Putamen (tissue), 1 donor: ENCODE measurements at regions not wholly inside any gene's neighbourhood (a gene's known extent, or its start where the extent isn't known, plus 50 kb on each side); places are given as distances from the start of the nearest gene placed in this dataset.

ENCODE experiments used
- DNase-seq: peaks from one replicate; pipeline ENCODE4 v3.0.0-alpha.2; 2016; ENCODE audit warnings: low spot score

- no peak for DNase-seq
Observed at GRCh38 chr5:174288439-174288838, 242.9 kb downstream of the NSG2 start.

DNA sequence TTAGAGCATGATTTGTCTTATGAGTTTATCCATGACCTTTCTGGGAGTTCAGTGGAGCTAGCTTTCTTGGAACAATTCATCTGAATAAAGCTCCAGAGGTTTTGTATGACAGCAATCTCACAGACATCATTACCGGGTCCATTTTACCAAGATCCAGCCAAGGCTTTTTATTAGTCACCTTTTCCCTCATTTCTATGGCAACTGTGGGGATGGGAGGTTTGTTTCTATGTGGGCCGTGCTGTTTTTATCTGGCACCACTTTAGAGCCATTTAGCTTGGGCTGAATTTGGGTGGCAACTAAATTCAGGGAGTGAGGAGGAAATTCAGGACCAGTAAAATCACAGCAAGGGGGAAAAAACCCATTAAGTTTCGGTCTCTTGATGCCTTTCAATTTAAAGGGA is 245.7 kb downstream of the NSG2 start:
- no peak for DNase-seq

DNA sequence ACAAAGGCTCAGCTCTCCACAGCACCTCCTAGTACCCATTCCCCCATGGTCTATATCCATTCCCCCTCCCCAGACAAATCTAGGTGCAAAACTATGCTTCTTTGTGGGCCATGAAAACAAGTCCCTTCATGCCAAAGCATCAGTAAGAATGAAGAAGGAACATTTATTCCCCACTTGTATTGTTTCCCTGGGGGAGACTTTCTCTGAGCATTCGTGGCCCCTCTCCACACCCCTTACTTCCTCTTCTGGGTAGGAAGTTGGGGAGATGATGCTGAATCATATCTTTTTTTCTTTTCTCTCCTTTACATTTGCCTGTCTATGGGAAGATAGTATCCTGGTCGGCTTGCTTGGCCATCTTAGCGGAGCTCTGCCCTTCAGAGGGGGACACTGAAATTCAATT is 246.8 kb downstream of the NSG2 start:
- no peak for DNase-seq

- DNase-seq = no peak
Observed at GRCh38 chr5:174293006-174293405, 247.5 kb downstream of the NSG2 start.

- DNase-seq = no peak
Observed at GRCh38 chr5:174293481-174293880, 248.0 kb downstream of the NSG2 start.

GRCh38 chr5:174294891-174295620 is 249.6 kb downstream of the NSG2 start:
- no peak for DNase-seq

DNA sequence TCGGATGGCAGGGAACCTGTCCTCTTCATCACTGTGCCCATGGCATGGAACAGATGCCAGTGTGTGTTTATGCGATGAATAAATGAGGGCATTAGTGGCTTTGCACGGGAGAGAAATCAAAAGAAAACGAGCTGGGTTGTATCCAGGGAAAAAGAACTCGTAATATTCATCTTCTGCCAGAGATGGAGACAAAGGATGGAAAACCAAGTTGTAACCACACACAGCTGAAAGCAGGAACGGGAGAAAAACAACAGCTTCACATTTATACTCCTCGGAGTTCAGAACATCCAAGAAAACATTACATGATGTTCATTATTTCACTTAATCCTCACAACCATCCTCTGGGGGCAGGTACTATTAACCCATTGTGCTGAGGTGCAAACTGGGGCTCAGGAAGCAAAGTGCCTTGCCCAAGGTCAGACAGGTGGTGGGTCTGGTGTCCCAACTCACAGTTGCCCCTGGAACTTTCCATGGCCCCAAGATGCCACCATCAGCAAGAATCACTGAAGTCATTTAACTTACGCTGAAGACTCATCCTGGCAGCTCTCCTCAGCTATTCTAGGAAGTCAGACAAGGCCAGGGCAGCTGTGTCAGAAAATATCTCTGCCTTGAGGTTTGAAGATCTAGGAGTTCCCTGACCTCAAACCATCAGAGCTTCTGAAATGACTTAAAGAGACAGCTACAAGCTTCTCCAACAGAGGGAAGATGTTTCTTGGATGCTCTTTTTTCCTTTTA is 250.4 kb downstream of the NSG2 start:
- DNase-seq = no peak

DNA sequence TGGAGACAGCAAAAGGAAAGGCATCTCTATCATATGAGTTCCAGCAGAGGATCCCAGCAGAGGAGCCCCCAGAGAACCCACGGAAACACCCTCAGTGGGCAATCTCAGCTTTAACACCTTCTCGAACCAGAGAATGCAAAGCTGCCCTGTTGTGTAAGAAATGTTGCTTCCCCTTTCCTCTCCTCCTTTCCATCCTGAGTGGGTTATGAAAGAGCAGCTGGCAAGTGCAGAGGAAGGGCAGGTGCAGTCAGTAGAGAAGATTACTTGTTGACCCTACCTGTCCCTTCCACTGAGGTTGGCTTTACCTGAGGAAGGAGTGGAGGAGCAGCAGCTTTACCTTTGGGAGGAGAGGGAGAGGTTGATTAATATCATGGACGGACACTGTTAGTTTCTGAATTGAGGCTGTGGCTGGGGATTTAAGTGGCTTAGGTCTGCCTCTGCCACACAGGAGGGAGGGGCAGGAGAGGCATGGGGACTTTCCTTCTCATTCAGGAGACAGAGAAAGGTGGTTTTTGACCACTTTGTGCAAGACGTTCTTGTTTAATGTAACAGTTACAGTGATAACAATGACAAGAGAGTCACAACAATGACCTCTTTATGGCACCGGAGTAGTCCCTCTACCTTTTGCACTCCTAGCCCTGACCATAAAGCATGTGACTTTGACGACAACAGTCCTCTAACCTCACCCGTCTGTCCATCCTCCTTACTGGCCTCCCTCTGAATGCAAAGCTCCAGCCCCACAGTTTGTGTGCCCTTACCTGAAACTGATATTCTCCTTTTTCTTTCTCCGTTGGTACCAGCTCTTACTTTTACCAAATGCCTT is 254.8 kb downstream of the NSG2 start:
- DNase-seq = no peak

DNA sequence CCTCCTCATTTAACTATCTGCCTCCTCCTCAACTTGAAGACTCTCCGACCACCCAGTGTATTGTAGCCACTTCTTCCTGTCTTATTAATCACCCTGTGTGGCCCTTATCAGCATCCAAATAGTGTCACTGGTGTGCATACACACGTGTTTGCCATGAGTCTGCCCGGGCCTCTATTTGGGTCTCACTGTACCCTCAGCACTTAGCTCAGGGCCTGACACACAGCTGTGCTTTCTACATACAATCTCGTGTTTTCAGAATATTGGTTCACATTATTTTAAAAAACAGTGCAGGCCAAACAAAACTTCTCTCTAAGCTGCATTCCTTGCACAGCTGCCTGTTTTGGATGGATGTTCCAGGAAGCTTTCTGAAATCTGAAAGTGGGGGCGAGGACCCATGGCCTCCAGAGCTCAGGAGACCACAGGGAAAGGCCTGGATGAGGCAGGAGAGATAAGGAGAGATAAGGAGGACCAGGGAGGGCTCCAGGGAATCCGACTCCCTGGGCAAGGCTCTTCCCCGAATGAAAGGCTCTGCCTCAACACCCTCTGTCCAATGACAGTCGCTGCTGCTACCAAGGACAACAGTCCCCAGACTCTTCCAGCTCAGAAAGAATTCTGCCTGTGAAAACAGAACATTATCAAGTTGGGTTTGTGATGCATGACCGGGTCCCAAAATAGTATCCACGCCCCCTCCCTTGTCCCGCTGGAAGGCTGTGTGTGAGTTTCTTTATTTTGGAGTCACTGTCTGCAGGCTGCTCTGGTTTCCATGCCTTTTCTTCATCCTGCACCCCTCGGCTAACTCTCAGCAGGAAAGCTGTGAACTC is 255.6 kb downstream of the NSG2 start:
- no peak for DNase-seq

GRCh38 chr5:174301848-174302625 is 256.5 kb downstream of the NSG2 start:
- DNase-seq = no peak

- no peak for DNase-seq
Observed at GRCh38 chr5:174303035-174303434, 257.5 kb downstream of the NSG2 start.

GRCh38 chr5:174303437-174304045 is 258.0 kb downstream of the NSG2 start:
- DNase-seq = no peak

- DNase-seq = no peak
Observed at GRCh38 chr5:174305241-174305681, 259.8 kb downstream of the NSG2 start.

DNA sequence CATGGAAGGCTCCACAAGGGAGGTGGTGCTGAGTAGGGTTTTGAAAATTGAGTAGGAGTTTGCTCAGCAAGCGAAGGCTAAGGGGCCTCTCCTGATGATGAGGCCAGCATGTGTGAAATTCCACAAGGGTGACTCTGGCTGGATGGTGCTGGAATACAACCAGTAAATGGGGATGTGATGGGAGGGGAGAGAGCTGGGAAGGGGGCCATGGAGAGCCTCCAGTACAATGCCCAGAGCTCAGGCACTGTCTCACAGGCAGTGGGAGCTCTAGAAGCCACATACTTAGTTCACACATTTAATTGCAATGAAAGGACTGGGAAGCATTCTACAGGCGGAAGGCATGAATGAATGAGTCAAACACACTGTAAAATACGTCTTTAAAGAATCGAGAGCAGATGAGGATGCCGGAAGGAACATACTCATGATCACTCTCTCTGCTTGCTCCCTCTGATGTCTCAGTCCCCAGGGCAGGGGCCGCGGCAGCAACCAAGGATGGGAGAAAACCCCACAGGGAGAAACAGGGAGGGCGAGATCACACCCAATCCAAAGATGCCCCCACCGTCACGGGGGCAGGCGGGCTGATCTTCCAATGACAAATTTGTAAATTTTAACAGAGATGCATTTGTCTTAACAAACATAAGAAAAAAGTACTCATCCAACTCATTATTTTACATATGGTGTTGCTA is 261.0 kb downstream of the NSG2 start:
- no peak for DNase-seq

DNA sequence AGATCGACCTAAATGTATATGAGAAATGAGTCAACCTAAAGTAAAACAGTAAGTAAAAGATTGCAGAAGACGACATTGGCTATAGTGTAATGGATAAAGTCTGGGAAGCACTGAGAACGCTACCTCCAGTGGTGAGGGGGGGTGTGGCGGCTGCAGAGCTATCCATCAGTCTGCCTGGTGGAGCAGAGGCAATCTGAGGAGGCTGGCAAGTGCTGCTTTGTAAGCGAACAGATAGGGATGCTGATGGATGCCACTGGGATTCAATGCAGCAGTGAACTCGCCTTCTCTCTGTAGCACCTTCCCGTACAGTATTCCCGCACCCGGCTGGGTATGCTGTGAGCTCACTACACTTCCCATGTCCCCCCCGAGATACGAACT is 261.5 kb downstream of the NSG2 start:
- DNase-seq = no peak

DNA sequence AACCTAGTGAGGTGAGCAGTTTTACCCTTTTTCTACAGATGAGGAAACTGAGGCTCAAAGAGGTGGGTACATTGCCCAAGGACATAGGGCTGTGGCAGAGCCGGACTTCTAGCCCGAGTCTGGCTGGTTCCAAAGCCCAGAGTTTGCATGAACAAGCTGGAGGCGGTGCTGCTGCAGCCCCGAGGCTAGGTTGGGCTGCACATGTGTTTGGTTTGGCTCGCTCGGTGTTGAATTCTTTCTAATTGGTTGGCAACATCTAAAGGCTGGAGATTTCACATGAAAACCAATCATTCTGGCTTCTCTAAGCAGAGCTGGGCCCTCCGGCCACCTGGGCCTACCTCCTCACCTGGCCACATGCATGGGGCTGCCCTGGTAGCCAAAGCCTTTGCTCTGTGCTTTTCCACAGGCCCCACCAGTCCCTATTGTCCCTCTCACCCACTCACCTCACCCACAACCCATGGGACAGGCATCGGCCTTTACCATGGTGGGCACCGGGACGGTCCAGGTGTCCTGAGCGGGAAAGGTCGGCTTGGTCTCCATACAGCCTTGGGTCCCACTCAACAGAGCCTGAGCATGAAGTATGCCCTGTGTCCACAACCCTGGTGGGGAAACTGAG is 262.3 kb downstream of the NSG2 start:
- DNase-seq = no peak

GRCh38 chr5:174309131-174309795 is 263.8 kb downstream of the NSG2 start:
- no peak for DNase-seq

DNA sequence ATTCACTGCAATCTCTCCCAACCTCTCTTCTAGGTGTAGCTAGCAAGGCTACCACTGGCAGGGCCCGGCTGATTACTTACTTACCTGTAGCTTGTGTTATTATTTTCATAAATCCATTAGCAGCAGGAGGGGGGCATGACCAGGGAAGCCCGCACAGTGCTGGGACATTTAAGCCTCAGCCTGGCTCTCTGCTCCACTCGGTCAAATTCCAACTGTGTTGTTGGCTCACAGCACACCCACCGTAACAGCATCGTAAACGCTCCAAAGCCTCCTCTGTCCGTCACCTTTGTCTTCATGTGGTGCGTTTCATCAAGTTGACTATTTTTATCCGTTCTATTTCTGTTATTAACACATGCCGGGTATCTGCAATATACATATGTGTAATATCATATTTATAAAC is 264.7 kb downstream of the NSG2 start:
- no peak for DNase-seq

GRCh38 chr5:174310706-174311105 is 265.2 kb downstream of the NSG2 start:
- no peak for DNase-seq
